Esophagus squamous epithelium (tissue), 4 donors: ENCODE measurements at regions not wholly inside any gene's neighbourhood (a gene's known extent, or its start where the extent isn't known, plus 50 kb on each side); places are given as distances from the start of the nearest gene placed in this dataset.

Experiments used
- POLR2A ChIP-seq, 4 donors: fragments of 450-650 bp; IDR thresholded peaks; one replicate each; pipeline ENCODE4 v1.6.1; 2017; ENCODE audit warnings: antibody characterized with exemption in 4 of 4, mild to moderate bottlenecking in 4 of 4, moderate library complexity in 3 of 4
- TF ChIP-seq, protein P1 (sequence below), 6 experiments: fragments of 450-650 bp in 4 of 6; fragments of 200-600 bp in 2 of 6; sonication (generic) in 2 of 6; IDR thresholded peaks; one replicate each; pipeline ENCODE4 v1.5.1; 2016 to 2019; ENCODE audit warnings: antibody characterized with exemption in 6 of 6, mild to moderate bottlenecking in 4 of 6, moderate library complexity in 4 of 6

DNA sequence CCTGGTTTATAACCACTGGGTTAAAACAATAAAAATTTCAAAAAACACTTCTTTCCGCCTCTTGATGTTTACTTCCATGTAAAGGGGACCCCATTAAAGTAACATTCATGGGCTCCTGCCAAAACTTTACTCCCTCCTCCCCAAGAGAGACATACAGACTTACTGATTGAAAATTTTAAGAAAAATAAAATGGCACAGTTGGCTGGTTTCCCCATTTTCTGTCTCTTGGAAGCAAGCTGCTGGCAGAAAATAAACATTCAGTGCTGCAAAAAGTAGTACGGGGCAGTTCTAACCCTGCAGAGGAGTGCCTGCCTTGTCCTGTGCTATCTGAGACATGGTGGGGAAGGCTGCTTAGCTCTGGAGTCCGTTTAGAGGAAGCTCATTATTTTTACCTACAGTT lies 187.3 kb upstream of the INTU start:
- TF ChIP-seq, protein P1, sequence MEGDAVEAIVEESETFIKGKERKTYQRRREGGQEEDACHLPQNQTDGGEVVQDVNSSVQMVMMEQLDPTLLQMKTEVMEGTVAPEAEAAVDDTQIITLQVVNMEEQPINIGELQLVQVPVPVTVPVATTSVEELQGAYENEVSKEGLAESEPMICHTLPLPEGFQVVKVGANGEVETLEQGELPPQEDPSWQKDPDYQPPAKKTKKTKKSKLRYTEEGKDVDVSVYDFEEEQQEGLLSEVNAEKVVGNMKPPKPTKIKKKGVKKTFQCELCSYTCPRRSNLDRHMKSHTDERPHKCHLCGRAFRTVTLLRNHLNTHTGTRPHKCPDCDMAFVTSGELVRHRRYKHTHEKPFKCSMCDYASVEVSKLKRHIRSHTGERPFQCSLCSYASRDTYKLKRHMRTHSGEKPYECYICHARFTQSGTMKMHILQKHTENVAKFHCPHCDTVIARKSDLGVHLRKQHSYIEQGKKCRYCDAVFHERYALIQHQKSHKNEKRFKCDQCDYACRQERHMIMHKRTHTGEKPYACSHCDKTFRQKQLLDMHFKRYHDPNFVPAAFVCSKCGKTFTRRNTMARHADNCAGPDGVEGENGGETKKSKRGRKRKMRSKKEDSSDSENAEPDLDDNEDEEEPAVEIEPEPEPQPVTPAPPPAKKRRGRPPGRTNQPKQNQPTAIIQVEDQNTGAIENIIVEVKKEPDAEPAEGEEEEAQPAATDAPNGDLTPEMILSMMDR (IDR thresholded peaks at IDR 0.05), result no peak
- no peak for TF ChIP-seq POLR2A (IDR thresholded peaks at IDR 0.05)
